ENCODE measurements at regions not wholly inside any gene's neighbourhood (a gene's known extent, or its start where the extent isn't known, plus 50 kb on each side); places are given as distances from the start of the nearest gene placed in this dataset.

- H3K27me3 ChIP-seq: no peaks in the 10 kb centered on the region
- 65 to 80% methylated on average over 8 of the region's 8 CpGs for WGBS, 2 donors
- H3K4me1 ChIP-seq: no peaks in the 10 kb centered on the region
- DNase-seq (ENCODE audit: low spot score in 2 of 2): no peak
- H3K36me3 ChIP-seq: no peaks in the 10 kb centered on the region
- no peak overlapping the region for H3K4me3 ChIP-seq
- TF ChIP-seq CTCF (IDR thresholded peaks at IDR 0.05): no peak
- no peak for TF ChIP-seq EP300 (IDR thresholded peaks at IDR 0.05)
- no peak for TF ChIP-seq POLR2A (IDR thresholded peaks at IDR 0.05)
- no peaks in the 10 kb centered on the region for H3K9me3 ChIP-seq
- H3K27ac ChIP-seq: no peak overlapping the region
Measured at GRCh38 chr15:61780278-61780980, 279.8 kb downstream of the VPS13C start.

- Histone ChIP-seq H3K27me3 (no peaks in the 10 kb centered on the region), H3K4me3 (no peak overlapping the region), H3K36me3 (no peaks in the 10 kb centered on the region), H3K27ac (no peak overlapping the region), H3K9me3 (peaks cover 0 to 6% (median 0%) of the 10 kb centered on the region in 4 donors), H3K4me1 (no peaks in the 10 kb centered on the region)
- TF ChIP-seq CTCF (IDR thresholded peaks at IDR 0.05): no peak
- TF ChIP-seq EP300 (IDR thresholded peaks at IDR 0.05): no peak
- TF ChIP-seq POLR2A (IDR thresholded peaks at IDR 0.05): no peak
- no peak for DNase-seq (ENCODE audit: low spot score in 2 of 2)
- WGBS, 2 donors: 40 to 48% methylated on average over 4 of the region's 4 CpGs
Measured at GRCh38 chr15:61777689-61778088, 282.6 kb downstream of the VPS13C start.

- Histone ChIP-seq H3K4me1 (no peaks in the 10 kb centered on the region), H3K27ac (no peak overlapping the region), H3K27me3 (no peaks in the 10 kb centered on the region), H3K9me3 (peaks cover 0 to 21% (median 4%) of the 10 kb centered on the region in 4 donors), H3K4me3 (no peak overlapping the region), H3K36me3 (no peaks in the 10 kb centered on the region)
- WGBS, 2 donors: 84 to 90% methylated on average over 2 of the region's 2 CpGs
- no peak for TF ChIP-seq POLR2A (IDR thresholded peaks at IDR 0.05)
- no peak for TF ChIP-seq CTCF (IDR thresholded peaks at IDR 0.05)
- no peak for TF ChIP-seq EP300 (IDR thresholded peaks at IDR 0.05)
- DNase-seq (ENCODE audit: low spot score in 2 of 2): no peak
Measured at GRCh38 chr15:61769557-61769956, 290.7 kb downstream of the VPS13C start.

- H3K4me1 ChIP-seq: no peaks in the 10 kb centered on the region
- no peaks in the 10 kb centered on the region for H3K36me3 ChIP-seq
- peaks cover 0 to 20% (median 4%) of the 10 kb centered on the region in 4 donors for H3K9me3 ChIP-seq
- TF ChIP-seq EP300 (IDR thresholded peaks at IDR 0.05) (no peak), CTCF (IDR thresholded peaks at IDR 0.05) (no peak), POLR2A (IDR thresholded peaks at IDR 0.05) (no peak)
- no peak overlapping the region for H3K4me3 ChIP-seq
- 60 to 93% methylated on average over 2 of the region's 2 CpGs for WGBS, 2 donors
- DNase-seq (ENCODE audit: low spot score in 2 of 2): no peak
- no peaks in the 10 kb centered on the region for H3K27me3 ChIP-seq
- no peak overlapping the region for H3K27ac ChIP-seq
Measured at GRCh38 chr15:61768131-61768530, 292.1 kb downstream of the VPS13C start.

- H3K4me3 ChIP-seq: no peak overlapping the region
- H3K36me3 ChIP-seq: no peaks in the 10 kb centered on the region
- no peak for TF ChIP-seq POLR2A (IDR thresholded peaks at IDR 0.05)
- no peak for TF ChIP-seq EP300 (IDR thresholded peaks at IDR 0.05)
- no peak for TF ChIP-seq CTCF (IDR thresholded peaks at IDR 0.05)
- DNase-seq (ENCODE audit: low spot score in 2 of 2): no peak
- H3K9me3 ChIP-seq: no peaks in the 10 kb centered on the region
- H3K27me3 ChIP-seq: no peaks in the 10 kb centered on the region
- H3K27ac ChIP-seq: no peak overlapping the region
- WGBS, 2 donors: 59 to 67% methylated on average over 6 of the region's 6 CpGs
- no peaks in the 10 kb centered on the region for H3K4me1 ChIP-seq
Measured at GRCh38 chr15:61764981-61765380, 295.3 kb downstream of the VPS13C start.

All from tibial nerve (tissue), 4 donors.